ENCODE measurements at regions not wholly inside any gene's neighbourhood (a gene's known extent, or its start where the extent isn't known, plus 50 kb on each side); places are given as distances from the start of the nearest gene placed in this dataset.
"Not testable (repeated sequence)": the region's sequence is repeated elsewhere in the genome, so short reads cannot be mapped to it uniquely, and the experiment has no call there.

DNA sequence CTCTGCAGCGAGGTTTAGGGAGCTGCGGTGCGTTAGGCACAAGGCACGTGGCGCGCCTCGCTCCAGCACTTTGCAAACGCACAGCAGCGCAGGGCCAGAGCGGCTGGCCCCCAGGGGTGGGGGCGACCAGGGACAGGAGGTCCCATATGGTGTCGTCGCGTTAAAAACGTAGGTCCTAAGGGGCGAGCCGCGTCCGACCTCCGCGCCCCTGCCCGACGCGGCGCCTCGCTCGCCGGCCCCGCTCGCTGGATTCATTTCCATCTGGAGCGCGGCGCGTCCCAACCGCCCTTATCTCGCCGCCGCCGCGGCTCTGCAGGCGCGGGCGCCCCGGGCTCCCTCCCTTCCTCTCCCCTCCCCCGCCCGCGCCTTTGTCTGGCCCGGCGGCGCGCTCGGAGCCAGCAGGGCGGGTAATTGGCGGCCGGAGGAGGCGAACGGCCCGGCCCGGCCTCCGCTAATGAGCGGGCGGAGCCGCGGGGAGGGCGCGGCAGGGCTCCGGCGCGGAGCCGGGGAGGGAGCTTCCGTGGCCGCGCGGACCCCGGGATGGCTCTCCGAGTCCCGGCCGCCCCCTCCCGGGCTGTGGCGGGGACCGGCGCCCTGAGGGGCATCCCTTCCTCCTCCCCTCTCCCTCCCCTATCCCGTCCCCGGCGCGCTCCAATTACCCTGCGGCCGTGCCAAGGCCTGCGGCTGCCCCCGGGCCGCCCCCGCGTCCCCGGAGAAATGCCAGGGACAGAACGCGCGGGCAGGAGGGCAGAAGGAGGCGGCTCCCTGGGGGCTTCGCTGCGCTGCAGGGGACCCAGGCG lies 409.0 kb downstream of the BCOR start:
- DNase-seq = peak; percentile 93

DNA sequence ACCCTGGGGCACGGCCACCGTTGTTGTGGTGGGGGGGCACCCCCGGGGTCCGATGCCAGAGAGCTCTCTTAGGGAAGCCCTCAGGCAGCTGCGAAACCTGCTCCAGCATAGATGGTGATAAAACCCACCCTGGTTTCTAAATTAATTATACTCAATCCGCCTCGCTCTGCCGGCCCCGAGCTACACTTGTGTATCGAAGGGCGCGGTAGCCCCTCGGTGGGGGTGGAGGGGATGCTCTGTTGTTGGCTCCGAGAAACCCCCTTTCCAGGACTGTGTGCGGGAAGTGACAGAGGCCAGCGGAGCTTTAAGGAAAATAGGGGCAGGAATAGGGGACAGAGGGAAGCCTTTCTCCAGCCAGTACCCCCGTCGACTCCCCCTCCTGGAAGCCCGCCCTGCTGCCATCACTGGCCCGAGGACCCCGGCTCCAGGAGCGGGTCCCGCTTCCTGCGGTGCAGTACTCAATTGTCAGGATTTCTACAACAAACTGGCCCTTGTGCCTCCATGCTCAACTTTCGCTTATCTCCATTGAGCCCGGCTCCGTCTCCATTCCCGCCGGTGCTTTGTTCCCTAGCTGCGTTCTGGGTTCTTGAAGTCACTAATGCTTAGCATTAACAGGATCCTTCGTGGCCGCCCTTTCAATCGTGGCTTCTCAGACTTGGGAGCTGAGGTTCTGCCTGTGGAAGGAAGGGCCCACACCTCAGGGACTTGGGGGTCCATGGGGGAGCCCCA lies 408.2 kb downstream of the BCOR start:
- peak; percentile 54 for DNase-seq

DNA sequence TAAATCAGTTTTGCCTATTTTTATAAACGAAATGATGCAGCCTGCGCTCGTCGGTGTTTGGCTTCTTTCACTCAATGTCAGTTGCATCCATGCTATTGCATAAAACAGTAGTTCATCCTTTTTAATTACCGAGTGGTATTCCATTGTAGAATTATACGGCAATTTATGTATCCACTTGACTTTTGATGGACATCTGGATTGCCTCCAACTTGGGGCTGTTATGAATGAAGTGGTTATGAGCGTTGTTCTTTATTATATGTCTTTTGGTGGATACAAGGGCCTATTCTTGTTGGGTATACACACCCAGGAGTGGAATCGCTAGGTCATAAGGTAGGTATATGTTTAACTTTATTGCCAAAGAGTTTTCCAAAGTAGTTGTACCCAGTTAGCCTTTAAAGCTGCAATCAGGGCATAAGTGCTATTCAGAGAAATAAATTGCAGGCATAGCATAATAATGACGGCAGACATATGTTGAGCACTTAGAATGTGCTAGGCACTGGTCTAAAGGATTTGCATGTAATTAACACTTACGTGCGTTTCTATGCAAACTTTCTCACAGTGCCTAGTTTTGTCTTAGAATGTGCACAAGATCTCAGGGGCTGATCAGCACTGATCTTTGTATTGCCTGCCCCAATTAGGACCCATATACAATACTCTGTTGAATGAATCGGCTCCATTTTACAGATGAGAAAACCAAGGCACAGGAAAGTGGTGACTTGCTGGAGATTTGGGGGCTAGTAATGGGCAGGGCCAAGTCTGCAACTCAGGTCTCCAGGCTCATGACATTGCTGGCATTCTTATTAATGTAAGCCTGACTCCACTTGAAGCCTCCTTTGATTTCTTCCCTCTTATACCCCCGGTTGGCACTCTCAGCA lies 407.0 kb downstream of the BCOR start:
- DNase-seq = no peak

DNA sequence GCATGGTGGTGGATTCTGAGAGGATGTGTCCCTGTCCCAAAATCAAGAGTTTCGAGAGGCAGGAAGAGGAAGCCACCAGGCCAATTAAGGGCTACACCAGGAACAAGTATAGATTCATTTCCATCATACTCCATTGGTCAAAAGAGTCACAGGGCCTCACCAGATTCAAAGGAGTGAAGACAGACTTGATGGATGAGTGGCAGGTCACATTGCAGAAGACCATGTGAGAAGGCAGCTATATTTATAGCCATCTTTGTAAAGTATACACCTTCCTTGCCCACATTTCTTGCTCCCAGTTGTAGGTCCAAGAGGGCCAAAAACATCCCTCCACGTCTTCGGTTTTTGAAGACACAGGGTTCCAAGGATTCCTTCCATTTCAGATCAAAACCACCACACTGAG lies 406.0 kb downstream of the BCOR start:
- no peak for DNase-seq

DNA sequence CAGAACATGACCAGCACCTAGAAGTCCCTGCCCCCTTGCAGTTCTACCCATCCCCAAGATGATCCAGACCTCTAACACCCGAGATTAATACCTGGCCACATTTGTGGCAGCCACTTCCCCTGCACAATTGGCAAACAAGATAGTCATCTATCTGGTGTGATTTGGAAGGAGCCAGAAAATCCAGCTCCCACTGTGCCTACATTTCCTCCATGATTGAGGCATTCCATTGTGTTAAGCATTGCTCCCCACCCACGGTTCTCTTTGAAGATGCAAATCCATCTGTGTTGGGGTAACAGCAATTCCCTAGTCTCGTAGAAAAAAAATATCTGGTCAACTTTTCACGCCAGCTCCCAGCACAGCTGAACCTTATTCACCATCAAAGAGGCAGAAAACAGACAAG lies 405.0 kb downstream of the BCOR start:
- no peak for DNase-seq

DNA sequence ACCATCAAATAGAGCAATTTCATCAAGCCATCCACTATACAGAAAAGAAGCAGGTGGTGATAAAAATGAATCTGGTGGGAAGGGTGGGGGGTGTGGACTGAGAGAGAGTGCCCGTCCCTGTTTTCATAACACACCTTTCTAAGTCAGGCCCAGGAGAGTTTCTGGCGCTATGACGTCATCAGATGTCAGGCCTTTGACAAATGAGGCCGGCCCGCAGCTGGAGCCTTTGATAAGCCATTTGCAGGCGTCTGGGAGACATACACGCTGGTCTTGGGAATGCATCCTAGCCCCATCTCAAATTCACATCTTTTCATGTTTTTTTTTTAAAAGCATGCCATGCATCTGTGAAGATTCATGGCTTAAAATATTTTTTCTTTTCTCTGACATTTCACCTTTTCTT lies 404.5 kb downstream of the BCOR start:
- no peak for DNase-seq

DNA sequence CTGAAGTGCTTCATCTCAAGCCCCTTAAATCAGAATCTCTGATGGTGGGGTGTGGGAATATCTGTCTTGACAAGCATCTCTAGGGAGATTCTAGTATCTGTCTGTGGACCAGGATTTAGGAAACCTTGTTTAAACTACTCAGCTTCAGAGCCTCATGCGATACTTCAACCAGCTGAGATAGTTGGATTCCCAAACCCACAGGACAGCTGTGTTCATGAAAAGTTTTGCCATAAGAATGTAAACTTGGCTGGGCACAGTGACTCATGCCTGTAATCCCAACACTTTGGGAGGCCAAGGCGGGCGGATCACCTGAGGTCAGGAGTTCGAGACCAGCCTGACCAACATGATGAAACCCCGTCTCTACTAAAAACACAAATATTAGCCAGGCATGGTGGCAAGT lies 395.1 kb downstream of the BCOR start:
- DNase-seq = not testable (repeated sequence)

DNA sequence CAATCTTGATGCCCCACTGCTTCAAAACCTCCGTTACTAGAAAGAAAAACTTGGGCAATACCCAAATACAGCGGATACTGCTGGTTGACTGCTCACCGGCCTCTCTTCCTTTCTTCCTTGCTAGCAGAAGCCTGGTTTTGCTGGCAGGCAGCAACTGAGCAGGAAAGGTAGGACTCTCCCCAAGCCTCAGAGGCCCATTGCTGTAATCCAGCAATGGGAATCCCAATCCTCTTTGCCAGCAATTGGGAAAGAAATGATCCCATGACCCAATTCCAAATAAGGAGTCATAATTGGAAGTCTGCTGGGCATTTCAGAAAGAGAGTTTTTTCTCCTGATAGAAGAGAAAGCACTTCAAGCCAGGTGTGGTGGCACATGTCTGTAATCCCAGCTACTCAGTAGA lies 394.5 kb downstream of the BCOR start:
- no peak for DNase-seq

DNA sequence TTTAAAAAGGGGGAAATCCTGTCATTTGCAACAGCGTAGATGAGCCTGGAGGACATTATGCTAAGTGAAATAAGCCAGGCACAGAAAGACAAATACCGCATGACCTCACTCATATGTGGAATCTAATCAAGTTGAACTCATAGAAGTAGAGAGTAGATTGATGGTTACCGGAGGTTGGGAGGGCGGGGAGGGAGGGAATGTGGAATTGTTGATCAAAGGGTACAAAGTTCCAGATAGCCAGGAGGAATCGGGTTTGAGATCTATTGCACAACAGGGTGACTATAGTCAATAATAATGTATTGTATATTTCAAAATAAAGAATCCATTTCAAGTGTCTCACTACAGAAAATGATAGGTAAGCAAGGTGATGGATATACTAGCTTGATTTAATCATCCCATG lies 393.2 kb downstream of the BCOR start:
- no peak for DNase-seq

DNA sequence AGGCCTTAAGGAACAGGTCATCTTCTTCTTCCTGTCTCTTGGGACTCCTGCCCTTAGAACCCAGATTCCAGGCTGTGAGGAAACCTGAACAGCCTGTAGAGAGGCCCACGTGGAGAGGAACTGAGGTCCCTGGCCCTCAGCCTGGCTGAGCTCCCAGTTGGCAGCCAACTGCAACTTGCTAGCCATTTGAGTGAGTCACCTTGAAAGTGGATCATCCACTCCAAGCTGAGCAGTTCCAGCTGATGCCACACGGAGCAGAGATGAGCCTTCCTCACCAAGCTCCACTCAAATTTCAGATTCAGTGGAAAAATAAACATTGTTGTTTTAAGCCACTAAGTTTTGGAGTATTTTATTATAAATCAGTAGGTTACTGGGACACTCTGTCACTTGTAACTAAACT lies 392.5 kb downstream of the BCOR start:
- DNase-seq = peak; percentile 90

DNA sequence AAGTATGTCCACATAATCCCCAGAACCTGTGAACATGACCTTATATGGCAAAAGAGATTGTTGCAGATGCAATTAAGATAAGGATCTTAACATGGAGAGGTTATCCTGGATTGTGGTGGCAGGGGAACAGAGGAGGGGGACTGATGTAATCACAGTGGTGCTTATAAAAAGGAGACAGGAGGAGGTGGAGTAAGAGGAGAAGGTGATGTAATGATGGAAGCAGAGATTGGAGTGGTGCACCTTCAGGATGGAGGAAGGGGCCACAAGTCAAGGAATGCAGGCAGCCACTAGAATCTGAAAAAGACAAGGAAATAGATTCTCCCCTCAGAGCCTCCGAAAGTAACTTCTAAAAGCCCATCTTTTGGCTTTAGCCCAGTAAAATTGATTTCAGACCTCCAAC lies 388.4 kb downstream of the BCOR start:
- no peak for DNase-seq

DNA sequence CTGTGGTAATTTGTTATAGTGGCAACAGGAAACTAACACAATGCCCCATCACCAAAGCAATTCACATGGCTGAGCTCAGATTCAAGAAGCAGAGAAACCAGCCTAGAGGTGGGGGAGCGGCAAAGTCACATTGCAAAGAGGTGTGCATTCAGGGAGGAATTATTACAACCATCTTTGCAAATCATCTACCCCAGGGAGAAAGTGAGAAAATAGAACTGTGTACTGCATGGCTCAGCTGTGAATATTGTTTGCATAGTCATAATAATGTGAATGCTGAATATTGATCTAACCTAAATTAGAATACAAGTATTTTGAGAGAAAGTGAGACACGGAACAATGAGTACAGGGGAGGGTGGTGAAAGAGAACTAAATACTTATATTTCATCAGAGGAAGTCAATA lies 387.9 kb downstream of the BCOR start:
- no peak for DNase-seq

DNA sequence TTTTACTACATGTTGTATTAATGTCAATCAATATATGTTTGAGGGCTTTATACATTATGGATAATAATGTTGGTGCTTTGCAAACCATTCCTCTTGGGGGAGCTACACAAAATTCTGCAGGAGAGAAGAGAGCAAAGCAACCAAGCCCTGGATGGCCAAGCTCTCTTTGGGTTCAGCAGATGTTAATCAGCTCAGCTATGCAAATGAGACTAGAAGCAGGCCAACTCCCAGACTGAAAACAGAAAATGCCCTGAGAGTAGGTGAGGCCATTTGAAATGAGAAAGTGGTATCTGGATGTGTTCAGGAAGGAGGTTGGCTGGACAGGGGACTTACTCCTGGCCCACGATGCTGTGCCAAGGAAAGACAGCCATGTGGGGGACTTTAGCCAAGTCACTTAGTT lies 387.0 kb downstream of the BCOR start:
- DNase-seq = no peak

DNA sequence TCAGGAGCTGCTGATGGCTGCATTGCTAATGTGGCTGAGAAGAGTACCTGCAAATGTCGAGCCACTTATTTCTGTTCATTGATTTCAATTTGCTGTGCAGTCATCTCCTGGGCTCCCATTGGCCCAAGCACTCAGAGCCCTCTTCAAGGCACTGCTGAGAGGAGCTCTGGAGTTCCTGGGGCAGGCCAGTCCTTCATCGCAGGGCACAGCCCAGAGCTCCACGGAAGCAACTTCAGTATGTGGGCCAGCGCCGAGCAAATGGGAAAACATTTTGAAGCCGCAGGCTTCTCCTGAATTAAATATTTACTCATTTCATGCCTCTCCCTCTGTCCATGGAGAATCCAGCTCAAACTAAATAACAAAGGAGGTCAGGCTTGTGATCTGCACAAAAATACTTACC lies 383.3 kb downstream of the BCOR start:
- DNase-seq = no peak

DNA sequence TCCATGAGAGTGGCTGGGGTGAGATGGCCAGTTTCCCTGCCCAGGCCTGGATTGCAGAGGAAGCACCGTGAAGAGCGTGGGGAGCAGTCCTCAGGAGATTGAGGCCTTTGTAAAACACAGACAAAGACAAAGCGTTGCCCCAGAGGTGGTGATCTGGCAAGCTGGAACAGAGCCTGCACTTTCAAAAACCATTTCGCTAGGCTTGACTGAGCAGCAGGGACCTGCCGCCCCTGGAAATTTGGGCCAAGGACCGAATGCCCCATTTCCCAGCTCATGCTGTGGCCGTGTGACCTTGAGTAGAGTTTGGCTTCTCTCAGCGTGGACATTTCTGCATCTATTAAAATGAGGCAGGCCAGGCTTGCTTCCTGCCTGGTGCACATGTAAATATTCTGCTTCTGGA lies 381.4 kb downstream of the BCOR start:
- no peak for DNase-seq

DNA sequence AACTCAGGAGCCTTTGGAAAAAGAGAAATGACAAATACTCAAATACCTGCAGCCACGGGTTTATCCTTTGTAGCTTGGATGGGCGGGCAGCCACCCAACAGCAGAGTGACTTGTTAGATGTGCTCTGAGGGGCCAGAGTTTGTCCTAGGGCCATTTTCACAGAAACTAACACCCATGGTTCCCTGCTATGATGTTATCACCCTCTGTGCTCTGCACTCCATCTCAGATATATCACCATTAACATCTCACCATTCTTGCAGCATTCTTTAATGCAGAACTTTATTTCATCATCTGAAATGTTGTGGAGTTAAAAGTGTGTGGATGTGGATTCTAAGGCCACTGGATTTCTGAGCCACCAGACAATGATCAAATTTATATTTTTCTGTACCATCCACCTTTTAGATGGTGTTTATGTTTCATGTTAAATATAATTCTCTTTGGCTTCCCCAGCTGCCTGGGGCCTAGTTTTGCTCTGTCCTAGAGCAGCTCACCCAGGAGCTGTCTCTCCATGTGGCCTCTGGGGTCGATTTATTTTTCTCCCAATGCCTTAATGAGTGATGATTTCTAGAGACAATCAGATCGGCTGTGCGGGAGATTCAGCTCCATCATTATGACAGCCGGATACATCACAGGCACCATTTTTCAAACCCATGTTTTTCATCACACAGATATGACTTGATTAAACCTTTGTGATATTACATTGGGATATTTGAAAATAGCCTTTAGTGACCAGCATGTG lies 380.8 kb downstream of the BCOR start:
- DNase-seq = no peak

DNA sequence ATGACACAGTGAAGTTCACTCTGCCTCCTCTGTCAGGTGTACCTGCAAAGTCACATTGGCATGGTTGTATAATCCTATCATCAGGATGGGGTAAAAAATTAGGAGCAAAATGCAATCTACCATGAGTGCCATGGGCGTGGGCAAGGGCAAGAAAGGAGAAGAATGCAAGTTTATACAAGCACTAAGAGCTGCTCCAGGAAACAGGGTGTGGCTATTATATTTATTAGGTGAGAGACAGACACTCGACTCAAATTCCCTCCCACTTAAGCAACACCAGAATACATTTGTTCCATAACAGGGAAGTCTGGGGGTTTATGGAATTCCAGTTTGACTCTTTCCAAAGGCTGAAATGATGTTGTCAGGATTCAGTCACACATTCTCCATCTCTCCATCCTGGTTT lies 378.8 kb downstream of the BCOR start:
- DNase-seq = no peak

DNA sequence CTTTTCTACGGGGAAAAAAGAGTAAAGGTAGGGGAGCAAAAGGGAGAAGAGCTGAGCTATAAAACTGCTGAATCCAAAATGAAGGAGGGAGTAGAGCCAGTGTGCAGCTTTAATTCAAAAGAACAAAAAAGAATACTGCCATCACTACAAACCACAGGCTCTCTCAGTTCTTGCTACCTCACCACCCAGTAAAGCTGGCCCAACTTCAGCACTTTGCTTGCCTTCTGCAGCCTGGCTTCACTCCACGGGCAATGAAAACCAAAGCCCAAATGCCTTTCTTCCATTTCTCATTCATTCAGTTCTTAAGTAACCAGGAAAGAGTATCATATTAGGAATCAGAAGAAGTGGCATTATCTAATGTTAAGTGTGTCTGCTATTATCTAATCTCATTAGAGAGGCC lies 376.8 kb downstream of the BCOR start:
- no peak for DNase-seq

DNA sequence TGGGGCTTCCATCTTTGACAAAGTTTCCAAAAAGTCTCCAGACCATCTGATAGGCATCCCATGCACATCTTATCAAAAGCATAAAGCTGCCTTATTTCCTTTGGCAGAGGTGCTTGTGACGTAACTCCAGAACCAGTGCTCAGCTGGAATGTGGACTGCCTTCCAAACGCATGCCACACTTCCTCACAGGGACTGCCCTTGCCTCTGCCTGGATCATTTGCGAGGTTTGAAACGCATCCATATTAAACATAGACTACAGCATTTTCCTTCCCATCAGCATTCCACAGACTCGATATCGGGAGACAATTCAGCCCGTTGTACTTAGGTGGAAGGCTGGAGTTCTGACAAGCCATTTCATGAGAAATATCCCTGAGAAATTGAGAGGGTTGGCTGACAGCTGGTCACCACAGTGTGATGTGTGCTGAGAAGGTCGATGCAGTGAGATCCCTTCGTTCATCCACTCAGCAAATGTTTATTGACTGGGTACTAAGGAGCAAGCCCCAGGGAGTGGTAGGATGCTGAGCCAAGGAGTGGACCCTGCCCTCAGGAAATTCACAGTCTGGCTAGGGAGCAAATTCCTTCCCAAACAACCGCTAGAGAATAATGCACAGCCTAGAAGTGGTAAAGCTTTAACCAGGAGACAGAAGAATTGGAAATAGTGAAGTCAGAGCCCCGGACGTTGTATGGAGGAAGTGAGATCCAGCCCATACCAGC lies 376.0 kb downstream of the BCOR start:
- no peak for DNase-seq

DNA sequence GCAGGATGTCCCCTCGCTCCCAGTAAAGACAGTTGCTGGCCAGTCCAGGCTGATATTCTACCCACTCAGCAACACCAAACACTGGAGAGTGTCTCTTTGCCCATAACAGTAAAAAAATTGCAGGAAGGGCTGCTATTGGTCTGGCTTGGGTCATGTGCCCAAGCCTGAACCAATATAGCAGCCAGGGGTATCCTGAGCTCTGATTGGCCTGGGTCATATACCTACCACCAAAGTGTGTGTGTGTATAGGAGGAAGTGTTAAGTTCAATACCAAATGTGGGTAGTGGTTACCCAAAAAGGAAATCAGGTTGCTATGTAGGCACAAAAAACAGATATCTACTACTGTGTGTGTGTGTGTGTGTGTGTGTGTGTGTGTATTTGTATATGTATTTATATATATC lies 373.2 kb downstream of the BCOR start:
- DNase-seq = peak; percentile 3

DNA sequence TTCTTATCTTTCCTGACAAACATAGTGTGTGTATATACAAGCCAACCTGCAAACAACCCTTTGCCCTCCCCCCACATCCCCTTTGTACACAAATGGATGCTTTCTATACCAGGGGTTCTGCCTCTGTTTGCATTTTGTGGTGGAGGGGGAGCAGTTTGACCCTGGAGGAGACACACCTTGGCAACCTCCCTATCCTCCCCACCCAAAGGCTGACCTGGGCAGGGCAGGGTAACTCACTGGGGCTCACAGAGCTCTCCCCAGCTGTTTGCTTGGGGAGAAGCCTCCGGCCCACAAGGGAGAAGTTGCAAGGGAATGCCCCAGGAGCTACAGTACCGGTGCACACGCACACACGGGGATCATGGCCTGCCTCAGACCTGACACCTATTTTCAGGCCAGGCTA lies 372.6 kb downstream of the BCOR start:
- no peak for DNase-seq

DNA sequence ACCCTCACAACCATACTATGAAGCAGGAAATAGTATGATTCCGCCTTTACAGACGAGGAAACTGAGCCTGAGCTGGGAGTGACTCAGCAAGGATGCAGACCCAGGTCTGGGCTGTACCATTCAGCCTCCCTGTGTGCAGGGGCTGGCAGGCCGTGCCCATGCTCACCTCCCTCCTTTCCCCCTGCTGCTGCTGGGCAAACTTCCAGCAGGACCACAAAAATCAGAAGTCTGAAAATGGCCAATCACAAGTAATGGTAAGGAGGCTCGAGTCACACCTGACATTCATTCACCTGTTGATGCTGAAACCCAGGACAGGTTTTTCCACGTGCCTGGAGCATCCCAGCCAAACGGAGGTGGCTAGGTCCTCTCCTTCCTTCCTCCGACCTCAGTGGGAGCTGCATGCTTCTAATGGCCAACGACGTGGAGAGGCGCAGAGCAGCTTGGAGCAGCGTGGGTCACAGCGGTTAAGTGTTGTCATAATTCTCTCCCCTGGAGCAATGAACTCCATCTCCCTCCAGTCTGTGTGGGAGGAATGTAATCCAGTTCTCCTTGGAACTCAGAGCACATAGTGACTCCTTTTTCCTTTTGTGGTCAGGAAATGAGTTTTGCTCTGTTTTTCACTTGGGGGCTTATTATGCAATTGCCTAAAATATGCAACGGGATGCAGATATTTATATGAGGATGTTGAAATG lies 371.7 kb downstream of the BCOR start:
- DNase-seq = no peak
